ENCODE measurements at regions not wholly inside any gene's neighbourhood (a gene's known extent, or its start where the extent isn't known, plus 50 kb on each side); places are given as distances from the start of the nearest gene placed in this dataset.

GRCh38 chr2:125373293-125373692 is 1282.7 kb upstream of the GYPC start:
- H3K27ac Mint-ChIP-seq (ENCODE audit: unreplicated experiment), result no peak overlapping the region
- H3K9me3 Mint-ChIP-seq, result no peaks in the 10 kb centered on the region
- H3K4me3 Mint-ChIP-seq, result no peak overlapping the region
- H3K36me3 Mint-ChIP-seq (ENCODE audit: low read depth), result no peaks in the 10 kb centered on the region
- TF ChIP-seq CTCF (conservative IDR thresholded peaks at IDR 0.05), result no peak
- no peaks in the 10 kb centered on the region for H3K4me1 Mint-ChIP-seq
- no peak for DNase-seq (ENCODE audit: low read depth, low spot score)
- H3K27me3 Mint-ChIP-seq (ENCODE audit: low read depth), result no peaks in the 10 kb centered on the region

- Mint-ChIP-seq H3K9me3 (peaks cover 6% of the 10 kb centered on the region), H3K4me1 (no peaks in the 10 kb centered on the region), H3K27ac (ENCODE audit: unreplicated experiment) (peak overlapping the region; percentile 50), H3K36me3 (ENCODE audit: low read depth) (no peaks in the 10 kb centered on the region), H3K4me3 (no peak overlapping the region), H3K27me3 (ENCODE audit: low read depth) (no peaks in the 10 kb centered on the region)
- DNase-seq (ENCODE audit: low read depth, low spot score), result no peak
- no peak for TF ChIP-seq CTCF (conservative IDR thresholded peaks at IDR 0.05)
Observed at GRCh38 chr2:125386074-125386473, 1269.9 kb upstream of the GYPC start.

- H3K4me1 Mint-ChIP-seq, result no peaks in the 10 kb centered on the region
- DNase-seq (ENCODE audit: low read depth, low spot score), result no peak
- H3K36me3 Mint-ChIP-seq (ENCODE audit: low read depth), result no peaks in the 10 kb centered on the region
- H3K9me3 Mint-ChIP-seq, result no peaks in the 10 kb centered on the region
- H3K4me3 Mint-ChIP-seq, result no peak overlapping the region
- H3K27me3 Mint-ChIP-seq (ENCODE audit: low read depth), result no peaks in the 10 kb centered on the region
- H3K27ac Mint-ChIP-seq (ENCODE audit: unreplicated experiment), result no peak overlapping the region
- TF ChIP-seq CTCF (conservative IDR thresholded peaks at IDR 0.05), result no peak
Observed at GRCh38 chr2:125397535-125398251, 1258.3 kb upstream of the GYPC start.

GRCh38 chr2:125398738-125399524 is 1257.0 kb upstream of the GYPC start:
- Mint-ChIP-seq H3K27ac (ENCODE audit: unreplicated experiment) (no peak overlapping the region), H3K4me1 (no peaks in the 10 kb centered on the region), H3K27me3 (ENCODE audit: low read depth) (no peaks in the 10 kb centered on the region), H3K4me3 (no peak overlapping the region), H3K36me3 (ENCODE audit: low read depth) (no peaks in the 10 kb centered on the region), H3K9me3 (no peaks in the 10 kb centered on the region)
- no peak for TF ChIP-seq CTCF (conservative IDR thresholded peaks at IDR 0.05)
- no peak for DNase-seq (ENCODE audit: low read depth, low spot score)

- Mint-ChIP-seq H3K4me1 (no peaks in the 10 kb centered on the region), H3K4me3 (no peak overlapping the region), H3K36me3 (ENCODE audit: low read depth) (no peaks in the 10 kb centered on the region), H3K9me3 (peaks cover 5% of the 10 kb centered on the region), H3K27me3 (ENCODE audit: low read depth) (no peaks in the 10 kb centered on the region), H3K27ac (ENCODE audit: unreplicated experiment) (no peak overlapping the region)
- no peak for TF ChIP-seq CTCF (conservative IDR thresholded peaks at IDR 0.05)
- DNase-seq (ENCODE audit: low read depth, low spot score), result no peak
Observed at GRCh38 chr2:125405816-125406215, 1250.1 kb upstream of the GYPC start.

Measured in neural crest cell (in vitro differentiated cells).